Endodermal cell (in vitro differentiated cells): ENCODE measurements at regions not wholly inside any gene's neighbourhood (a gene's known extent, or its start where the extent isn't known, plus 50 kb on each side); places are given as distances from the start of the nearest gene placed in this dataset.

ENCODE experiments used
- DNase-seq: peaks from one replicate; pipeline ENCODE4 v3.0.0-alpha.2; 2017
- H3K27ac ChIP-seq: 2 replicates; pipeline ENCODE4 v1.5.1; 2013; ENCODE audit warnings: mild to moderate bottlenecking, low read depth, low read length, moderate library complexity
- H3K27me3 ChIP-seq: 2 replicates; pipeline ENCODE4 v1.6.1; 2013; ENCODE audit warnings: mild to moderate bottlenecking, low read length, moderate library complexity; ENCODE audit not compliant: insufficient read depth, control insufficient read depth, poor library complexity, severe bottlenecking
- H3K36me3 ChIP-seq: 2 replicates; pipeline ENCODE4 v1.7.0; 2013; ENCODE audit warnings: mild to moderate bottlenecking, low read length, moderate library complexity; ENCODE audit not compliant: control insufficient read depth, insufficient read depth
- H3K4me1 ChIP-seq: one replicate; pipeline ENCODE4 v1.7.0; 2013; ENCODE audit warnings: low read length; ENCODE audit not compliant: control insufficient read depth, insufficient read depth
- H3K4me3 ChIP-seq: 2 replicates; pipeline ENCODE4 v1.5.1; 2013; ENCODE audit warnings: mild to moderate bottlenecking, low read length, moderate library complexity
- H3K9ac ChIP-seq: 2 replicates; pipeline ENCODE4 v1.6.1; 2013; ENCODE audit warnings: mild to moderate bottlenecking, low read length, moderate library complexity; ENCODE audit not compliant: poor library complexity, severe bottlenecking; ENCODE audit errors: extremely low read depth
- H3K9me3 ChIP-seq: 2 replicates; pipeline ENCODE4 v1.6.1; 2013; ENCODE audit warnings: mild to moderate bottlenecking, low read length, moderate library complexity; ENCODE audit not compliant: control insufficient read depth
- H3K27ac Mint-ChIP-seq: 2 replicates; pipeline ENCODE4 v1.8.0; 2020; ENCODE audit warnings: mixed read lengths
- H3K27me3 Mint-ChIP-seq: 2 replicates; pipeline ENCODE4 v1.8.0; 2021; ENCODE audit warnings: mild to moderate bottlenecking, mixed read lengths; ENCODE audit not compliant: insufficient read depth
- H3K36me3 Mint-ChIP-seq: 2 replicates; pipeline ENCODE4 v1.8.0; 2020; ENCODE audit warnings: low read depth, mixed read lengths
- H3K4me1 Mint-ChIP-seq: 2 replicates; pipeline ENCODE4 v1.8.0; 2020; ENCODE audit warnings: mixed read lengths
- H3K4me3 Mint-ChIP-seq: 2 replicates; pipeline ENCODE4 v1.8.0; 2020; ENCODE audit warnings: mild to moderate bottlenecking, moderate library complexity, mixed read lengths
- H3K9me3 Mint-ChIP-seq: 2 replicates; pipeline ENCODE4 v1.8.0; 2020; ENCODE audit warnings: mild to moderate bottlenecking, mixed read lengths
- WGBS, 2 experiments: methylation state at CpG; one replicate each; pipeline versions ENCODE4 v1.1.5 to v1.1.7; 2013; ENCODE audit warnings: missing lambda C conversion rate in 2 of 2, mixed read lengths in 1 of 2; ENCODE audit not compliant: insufficient coverage in 1 of 2, insufficient read length in 1 of 2; 5-methylcytosine and 5-hydroxymethylcytosine counted together
- TF ChIP-seq, protein P1 (sequence below): fragments of 200-600 bp; sonication (generic); conservative IDR thresholded peaks from 2 replicates; pipeline ENCODE4 v1.5.0; 2021; ENCODE audit warnings: antibody characterized with exemption, mild to moderate bottlenecking

GRCh38 chr5:44871401-44871800 is 62.7 kb downstream of the MRPS30 start:
- H3K4me3 ChIP-seq: no peak overlapping the region
- DNase-seq: no peak
- Mint-ChIP-seq H3K27ac (no peak overlapping the region), H3K4me3 (no peak overlapping the region), H3K9me3 (no peaks in the 10 kb centered on the region), H3K36me3 (no peaks in the 10 kb centered on the region), H3K4me1 (peaks cover 6% of the 10 kb centered on the region), H3K27me3 (no peaks in the 10 kb centered on the region)
- H3K9ac ChIP-seq: no peak overlapping the region
- H3K36me3 ChIP-seq: no peaks in the 10 kb centered on the region
- no peaks in the 10 kb centered on the region for H3K4me1 ChIP-seq
- whole genome bisulfite sequencing, 2 experiments: 71 to 92% methylated on average over 1 of the region's 2 CpGs
- no peaks in the 10 kb centered on the region for H3K9me3 ChIP-seq
- TF ChIP-seq, protein P1, sequence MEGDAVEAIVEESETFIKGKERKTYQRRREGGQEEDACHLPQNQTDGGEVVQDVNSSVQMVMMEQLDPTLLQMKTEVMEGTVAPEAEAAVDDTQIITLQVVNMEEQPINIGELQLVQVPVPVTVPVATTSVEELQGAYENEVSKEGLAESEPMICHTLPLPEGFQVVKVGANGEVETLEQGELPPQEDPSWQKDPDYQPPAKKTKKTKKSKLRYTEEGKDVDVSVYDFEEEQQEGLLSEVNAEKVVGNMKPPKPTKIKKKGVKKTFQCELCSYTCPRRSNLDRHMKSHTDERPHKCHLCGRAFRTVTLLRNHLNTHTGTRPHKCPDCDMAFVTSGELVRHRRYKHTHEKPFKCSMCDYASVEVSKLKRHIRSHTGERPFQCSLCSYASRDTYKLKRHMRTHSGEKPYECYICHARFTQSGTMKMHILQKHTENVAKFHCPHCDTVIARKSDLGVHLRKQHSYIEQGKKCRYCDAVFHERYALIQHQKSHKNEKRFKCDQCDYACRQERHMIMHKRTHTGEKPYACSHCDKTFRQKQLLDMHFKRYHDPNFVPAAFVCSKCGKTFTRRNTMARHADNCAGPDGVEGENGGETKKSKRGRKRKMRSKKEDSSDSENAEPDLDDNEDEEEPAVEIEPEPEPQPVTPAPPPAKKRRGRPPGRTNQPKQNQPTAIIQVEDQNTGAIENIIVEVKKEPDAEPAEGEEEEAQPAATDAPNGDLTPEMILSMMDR: no peak
- no peaks in the 10 kb centered on the region for H3K27me3 ChIP-seq
- H3K27ac ChIP-seq: no peak overlapping the region

- Histone ChIP-seq H3K4me3 (no peak overlapping the region), H3K4me1 (no peaks in the 10 kb centered on the region), H3K9ac (no peak overlapping the region), H3K9me3 (no peaks in the 10 kb centered on the region), H3K36me3 (no peaks in the 10 kb centered on the region), H3K27me3 (no peaks in the 10 kb centered on the region), H3K27ac (no peak overlapping the region)
- no peak for DNase-seq
- WGBS, 2 experiments: 79% methylated on average over 6 of the region's 7 CpGs; no CpG with 5 or more reads in 1 of the 2 experiments
- peaks cover 7% of the 10 kb centered on the region for H3K9me3 Mint-ChIP-seq
- no peaks in the 10 kb centered on the region for H3K36me3 Mint-ChIP-seq
- H3K4me1 Mint-ChIP-seq: peaks cover 5% of the 10 kb centered on the region
- H3K27ac Mint-ChIP-seq: no peak overlapping the region
- H3K27me3 Mint-ChIP-seq: no peaks in the 10 kb centered on the region
- TF ChIP-seq, protein P1: no peak
- H3K4me3 Mint-ChIP-seq: no peak overlapping the region
Observed at GRCh38 chr5:44875661-44876605, 67.2 kb downstream of the MRPS30 start.

- Histone ChIP-seq H3K36me3 (no peaks in the 10 kb centered on the region), H3K27ac (no peak overlapping the region), H3K4me1 (no peaks in the 10 kb centered on the region), H3K9ac (no peak overlapping the region), H3K27me3 (no peaks in the 10 kb centered on the region), H3K9me3 (no peaks in the 10 kb centered on the region), H3K4me3 (no peak overlapping the region)
- no peak overlapping the region for H3K27ac Mint-ChIP-seq
- WGBS, 2 experiments: 88 to 89% methylated on average over 2 to 5 of the region's 5 CpGs
- no peaks in the 10 kb centered on the region for H3K27me3 Mint-ChIP-seq
- no peak overlapping the region for H3K4me3 Mint-ChIP-seq
- H3K36me3 Mint-ChIP-seq: no peaks in the 10 kb centered on the region
- DNase-seq: no peak
- H3K4me1 Mint-ChIP-seq: no peaks in the 10 kb centered on the region
- TF ChIP-seq, protein P1: no peak
- peaks cover 16% of the 10 kb centered on the region for H3K9me3 Mint-ChIP-seq
Observed at GRCh38 chr5:44881266-44881665, 72.5 kb downstream of the MRPS30 start.
